Heart left ventricle (tissue), 13 donors: ENCODE measurements at regions not wholly inside any gene's neighbourhood (a gene's known extent, or its start where the extent isn't known, plus 50 kb on each side); places are given as distances from the start of the nearest gene placed in this dataset.

Experiments
- CTCF ChIP-seq, 12 donors: fragments of 200-600 bp; sonication (generic) in 4 of 12; IDR thresholded peaks; one replicate each; pipeline versions ENCODE4 v1.5.0 to v1.8.0; 2018 to 2022; ENCODE audit warnings: antibody characterized with exemption in 12 of 12, mild to moderate bottlenecking in 5 of 12
- POLR2A ChIP-seq, 2 donors: fragments of 450-650 bp; IDR thresholded peaks; one replicate each; pipeline ENCODE4 v1.6.1; 2017; ENCODE audit warnings: antibody characterized with exemption in 2 of 2, mild to moderate bottlenecking in 2 of 2, moderate library complexity in 2 of 2
- donor health status: ischemic (EF 13 %, LVEDD 7.1; RV severe dilation, severe dysfunction).
- donor health status: DM: no; HTN: yes; CAD: no.
- donor health status: DM: no; HTN: no; CAD: no.
- donor health status: ischemic (EF 25% LVEDD 6.9; RV normal size, moderate dysfunction).
- donor health status: ischemic (EF 25% LVEDD 5.7; RV mildly dilated, moderate dysfunction).
- donor health status: ischemic (EF 35%, LVEDD 5.7; RV mildly dilated, moderate dysfunction).
- donor health status: nonischemic (EF 11% LVEDD 7.7; RV severe dilation, severe dysfunction).
- donor health status: DM: yes; HTN: yes; CAD: no.
- donor health status: PGD.
- donor health status: ischemic (EF 29% LVEDD 5.4; RV normal size, mild dysfunction).
- donor health status: nonischemic (EF 23%, LVEDD 6.1; RV moderate dilation, normal function).

GRCh38 chr9:95650720-95651119 lies 133.9 kb upstream of the PTCH1 start:
- TF ChIP-seq CTCF (IDR thresholded peaks at IDR 0.05): no peak
- no peak for TF ChIP-seq POLR2A (IDR thresholded peaks at IDR 0.05)
